ENCODE measurements at regions not wholly inside any gene's neighbourhood (a gene's known extent, or its start where the extent isn't known, plus 50 kb on each side); places are given as distances from the start of the nearest gene placed in this dataset.
A peak's percentile ranks its signal among the peaks of the same experiment; 100 is the strongest.

DNA sequence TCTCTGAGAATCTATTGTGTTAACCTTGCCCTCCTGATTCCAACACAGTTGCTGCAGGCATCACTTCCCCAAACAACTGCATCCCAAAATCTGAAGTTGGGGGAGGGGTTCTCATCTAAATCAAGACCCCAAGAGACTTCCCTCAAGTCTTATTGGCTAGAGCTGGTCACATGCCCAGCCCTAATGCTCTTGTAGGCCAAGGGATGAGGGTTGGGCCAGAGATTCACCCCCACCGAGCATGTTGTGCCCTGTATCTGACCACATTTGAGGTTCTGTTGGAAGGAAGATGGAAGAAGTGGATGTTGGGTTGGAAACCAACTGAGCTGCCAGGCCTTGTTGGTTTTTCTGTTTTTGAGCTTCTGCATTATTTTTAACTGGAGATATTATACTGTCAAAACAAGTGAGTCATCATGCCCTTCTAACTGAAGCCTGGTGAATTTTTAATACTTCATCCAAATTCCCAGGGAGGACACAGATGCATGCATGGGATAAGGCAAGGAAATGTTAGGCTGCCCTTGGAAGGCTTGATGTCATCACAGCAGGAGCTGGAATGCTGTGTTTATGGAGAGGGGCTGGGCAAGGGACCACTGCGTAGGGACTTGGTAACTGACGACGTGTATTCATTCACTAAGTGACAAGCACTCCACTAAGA lies 68.6 kb upstream of the CACUL1 start:
- TF ChIP-seq GATA2 (IDR thresholded peaks at IDR 0.05; ENCODE audit: low read depth, low read length) (no peak), GATA3 (IDR thresholded peaks at IDR 0.05; ENCODE audit: low read depth, low read length) (no peak)

DNA sequence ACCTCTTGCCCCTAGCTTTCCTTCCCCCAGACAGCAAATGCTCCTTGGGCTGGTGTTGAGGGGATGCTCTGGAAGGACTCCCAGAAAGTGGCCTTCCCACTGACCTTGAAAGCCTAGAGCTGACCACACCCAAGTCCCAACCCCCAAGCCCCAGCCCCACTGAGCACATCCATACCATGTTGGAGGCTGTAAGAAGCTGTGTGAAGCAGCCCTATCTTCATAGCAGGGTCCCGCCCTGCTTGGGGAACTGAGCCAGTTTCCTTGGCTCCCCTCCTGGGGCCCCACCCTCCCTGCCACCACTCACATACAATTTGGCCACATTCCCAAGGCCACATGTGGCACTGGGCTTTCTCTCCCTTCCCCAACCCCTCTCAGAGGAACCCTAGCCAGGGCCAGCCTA lies 72.3 kb upstream of the CACUL1 start:
- TF ChIP-seq GATA2 (IDR thresholded peaks at IDR 0.05; ENCODE audit: low read depth, low read length) (no peak), GATA3 (IDR thresholded peaks at IDR 0.05; ENCODE audit: low read depth, low read length) (no peak)

DNA sequence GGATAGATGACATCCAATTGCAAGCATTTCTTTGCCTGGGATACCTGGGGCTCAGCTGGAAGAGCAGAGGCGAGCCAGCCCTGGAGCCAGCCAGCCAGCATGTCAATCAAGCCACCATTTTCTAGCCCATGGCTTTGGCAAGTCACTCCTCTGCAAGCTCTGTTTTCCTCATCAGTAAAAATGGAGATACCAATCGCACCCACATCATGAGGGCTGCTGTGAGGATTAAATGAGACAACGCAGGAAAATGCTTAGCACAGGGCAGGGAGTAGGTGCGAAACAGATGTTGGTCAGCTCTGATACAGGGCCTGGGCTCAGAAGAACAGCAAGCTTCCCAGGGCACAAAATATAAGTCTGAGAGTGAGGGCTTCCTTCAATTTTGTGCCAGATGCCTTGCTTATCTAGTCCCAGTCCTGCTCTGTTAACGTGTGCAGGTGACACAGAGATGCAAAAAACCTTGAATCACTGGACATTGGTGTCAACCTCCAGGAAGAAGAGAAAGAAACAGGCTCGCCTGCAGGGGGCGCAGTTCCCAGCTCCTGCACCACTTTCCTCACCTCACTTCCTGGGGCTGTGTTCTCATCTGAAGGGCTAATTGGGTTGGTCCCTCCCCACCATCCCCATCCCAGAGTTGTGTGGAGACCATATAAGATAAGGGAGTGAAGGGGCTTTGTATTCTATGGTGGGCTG lies 72.8 kb upstream of the CACUL1 start:
- TF ChIP-seq GATA2 (IDR thresholded peaks at IDR 0.05; ENCODE audit: low read depth, low read length) (no peak), GATA3 (IDR thresholded peaks at IDR 0.05; ENCODE audit: low read depth, low read length) (no peak)

DNA sequence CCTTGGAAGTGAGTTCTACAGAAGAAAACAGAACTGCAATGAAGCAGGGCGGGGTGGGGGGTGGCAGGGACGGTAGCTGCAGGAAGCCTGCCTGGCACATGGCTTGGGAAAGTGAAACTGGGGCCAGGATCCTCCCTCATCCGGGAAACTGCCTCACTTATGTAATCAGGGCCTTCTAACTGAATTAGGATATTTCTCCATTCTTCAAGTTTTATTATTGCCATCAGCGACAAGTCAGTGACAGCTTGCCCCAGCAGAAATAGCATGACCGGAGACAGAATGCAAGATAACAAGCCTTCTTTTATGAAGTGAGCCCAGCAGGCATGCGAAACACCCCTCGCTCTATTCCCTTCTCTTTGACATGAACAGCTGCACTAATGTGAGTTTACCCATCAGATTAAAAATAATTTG lies 77.5 kb upstream of the CACUL1 start:
- TF ChIP-seq GATA3 (IDR thresholded peaks at IDR 0.05; ENCODE audit: low read depth, low read length) (peak; percentile 65; the same call in 1 of the 2 replicates), GATA2 (IDR thresholded peaks at IDR 0.05; ENCODE audit: low read depth, low read length) (peak; percentile 92)

DNA sequence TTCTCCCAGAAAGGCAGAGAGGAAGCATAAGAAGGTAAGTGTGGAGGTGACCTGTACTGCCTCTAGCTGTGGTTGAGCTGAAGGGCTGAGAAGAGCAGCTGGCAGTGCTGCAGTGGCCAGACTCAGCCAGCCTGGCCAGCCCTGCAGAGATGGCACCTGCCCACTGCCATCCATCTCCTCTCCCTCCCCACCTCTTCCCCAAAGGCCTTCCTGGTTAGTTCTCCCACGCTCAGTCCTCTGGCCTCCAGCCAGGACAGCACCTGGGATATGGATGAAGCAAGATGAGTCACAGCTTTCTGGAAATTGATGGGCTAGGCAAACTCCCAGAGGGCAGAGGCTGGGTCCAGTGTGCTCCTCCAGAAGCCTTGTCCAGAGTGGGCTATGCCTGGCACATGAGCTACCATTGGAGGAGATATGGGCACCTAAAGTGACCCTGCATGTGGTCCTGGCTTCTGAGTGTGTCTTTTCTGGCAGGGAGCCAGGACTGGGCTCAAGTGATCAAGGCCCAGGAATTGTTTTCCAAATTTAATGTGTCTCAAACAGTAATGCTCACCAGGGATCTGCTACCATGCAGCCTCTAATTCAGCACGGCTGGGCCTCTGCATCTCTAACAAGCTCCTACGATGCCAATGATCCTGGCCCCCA lies 81.0 kb upstream of the CACUL1 start:
- TF ChIP-seq GATA3 (IDR thresholded peaks at IDR 0.05; ENCODE audit: low read depth, low read length) (no peak), GATA2 (IDR thresholded peaks at IDR 0.05; ENCODE audit: low read depth, low read length) (no peak)

DNA sequence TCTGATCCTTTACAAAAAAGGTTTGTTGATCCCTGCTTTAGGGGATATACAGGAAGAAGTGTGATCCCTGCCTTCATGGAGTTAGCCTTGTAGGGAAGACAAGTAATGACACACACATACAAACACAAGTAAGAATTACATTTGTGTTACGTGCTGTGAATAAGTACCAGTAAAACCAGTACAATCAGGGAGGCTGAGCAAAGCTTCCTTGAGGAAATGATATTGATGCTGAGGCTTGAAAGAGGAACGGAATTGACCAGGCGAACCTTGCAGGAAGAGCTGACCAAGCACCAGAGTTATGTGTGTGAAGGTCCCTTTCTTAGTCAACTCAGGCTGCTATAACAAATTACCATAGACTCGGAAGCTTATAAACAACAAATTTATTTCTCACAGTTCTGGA lies 83.6 kb upstream of the CACUL1 start:
- no peak for TF ChIP-seq GATA3 (IDR thresholded peaks at IDR 0.05; ENCODE audit: low read depth, low read length)
- no peak for TF ChIP-seq GATA2 (IDR thresholded peaks at IDR 0.05; ENCODE audit: low read depth, low read length)

DNA sequence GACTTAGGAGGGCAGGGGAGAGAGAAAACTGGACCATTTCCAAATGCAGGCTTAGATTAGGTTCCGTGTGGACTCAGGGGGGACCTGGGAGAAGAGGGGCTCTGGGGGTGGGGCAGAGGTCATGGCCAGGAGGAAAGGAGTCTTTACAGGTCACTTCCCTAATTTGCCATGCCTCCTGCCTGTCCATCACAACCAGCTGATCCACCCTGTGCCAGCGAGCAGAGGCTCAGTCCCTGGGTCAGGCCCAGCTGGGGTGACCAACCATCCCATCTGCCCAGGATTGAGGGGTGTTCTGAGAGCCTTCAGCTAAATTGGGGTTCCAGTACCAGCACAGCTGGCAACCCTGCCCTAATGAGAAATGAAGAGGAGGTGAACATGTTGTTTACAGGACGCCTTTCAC lies 84.6 kb upstream of the CACUL1 start:
- TF ChIP-seq GATA3 (IDR thresholded peaks at IDR 0.05; ENCODE audit: low read depth, low read length) (no peak), GATA2 (IDR thresholded peaks at IDR 0.05; ENCODE audit: low read depth, low read length) (no peak)

DNA sequence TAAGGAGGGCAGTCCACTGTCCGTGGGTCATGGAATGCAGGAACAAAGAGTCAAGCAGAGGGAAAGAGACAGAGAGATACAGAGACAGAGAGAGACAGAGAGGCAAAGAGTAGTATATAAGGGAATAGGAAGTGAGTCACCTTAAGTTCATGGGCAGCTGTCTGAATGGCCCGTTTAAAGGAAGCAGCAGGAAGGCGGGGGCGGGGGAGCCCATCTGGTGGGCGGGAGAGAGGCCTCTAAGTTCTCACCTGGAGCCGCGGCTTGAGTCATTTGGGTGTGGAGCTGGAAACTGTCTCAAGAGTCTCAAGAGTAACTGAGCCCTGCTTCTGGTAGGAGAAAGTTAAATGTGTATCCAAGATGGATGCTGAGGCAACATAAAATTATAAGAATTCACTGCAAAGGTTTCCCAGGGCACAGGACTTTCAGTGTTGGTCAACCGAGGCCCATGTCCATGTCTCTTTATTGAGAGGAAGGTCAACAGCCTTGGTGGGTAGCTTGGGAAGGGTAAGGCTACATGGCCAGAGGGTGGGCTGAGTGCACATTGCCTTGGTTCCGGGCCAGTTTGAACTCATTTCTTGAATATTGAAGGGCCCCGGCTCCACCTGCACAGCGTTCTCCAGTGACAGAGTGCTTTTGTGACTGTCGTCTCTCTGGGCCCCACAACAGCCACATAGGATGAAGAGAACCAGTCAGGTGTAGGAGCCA lies 85.5 kb upstream of the CACUL1 start:
- TF ChIP-seq GATA3 (IDR thresholded peaks at IDR 0.05; ENCODE audit: low read depth, low read length) (no peak), GATA2 (IDR thresholded peaks at IDR 0.05; ENCODE audit: low read depth, low read length) (no peak)

DNA sequence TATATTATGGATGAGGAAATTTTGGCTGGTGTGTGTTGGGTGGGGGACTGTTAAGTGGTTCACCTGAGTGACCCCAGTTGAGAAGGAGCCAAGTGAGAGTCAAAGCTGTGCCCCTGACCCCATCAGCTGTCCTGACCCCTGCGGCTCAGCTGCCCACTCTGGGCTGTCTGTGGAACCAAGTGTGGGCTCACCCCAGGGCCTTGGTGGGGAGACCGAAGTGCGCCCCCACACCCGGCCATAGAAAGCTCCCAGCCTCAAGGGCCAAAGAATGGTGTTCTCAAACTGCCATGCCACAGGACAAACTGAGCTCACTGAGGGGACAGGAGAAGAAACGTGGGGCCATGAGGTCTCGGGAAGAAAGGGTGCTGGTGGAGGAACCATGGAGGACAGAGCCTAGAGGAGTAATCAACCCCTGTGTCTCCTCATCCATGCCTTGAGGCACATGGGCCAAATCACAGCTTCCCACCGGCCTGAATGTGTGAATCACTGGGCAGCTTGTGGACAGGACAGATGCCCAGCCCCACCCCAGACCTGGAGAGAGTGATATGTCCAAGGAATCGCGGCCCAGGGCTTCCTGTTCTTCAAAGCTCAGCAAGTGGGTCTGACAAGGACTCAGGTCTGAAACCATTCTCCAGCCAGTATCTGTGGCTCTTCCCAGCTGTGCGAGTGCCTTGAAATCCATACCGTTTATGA lies 86.2 kb upstream of the CACUL1 start:
- no peak for TF ChIP-seq GATA2 (IDR thresholded peaks at IDR 0.05; ENCODE audit: low read depth, low read length)
- no peak for TF ChIP-seq GATA3 (IDR thresholded peaks at IDR 0.05; ENCODE audit: low read depth, low read length)

DNA sequence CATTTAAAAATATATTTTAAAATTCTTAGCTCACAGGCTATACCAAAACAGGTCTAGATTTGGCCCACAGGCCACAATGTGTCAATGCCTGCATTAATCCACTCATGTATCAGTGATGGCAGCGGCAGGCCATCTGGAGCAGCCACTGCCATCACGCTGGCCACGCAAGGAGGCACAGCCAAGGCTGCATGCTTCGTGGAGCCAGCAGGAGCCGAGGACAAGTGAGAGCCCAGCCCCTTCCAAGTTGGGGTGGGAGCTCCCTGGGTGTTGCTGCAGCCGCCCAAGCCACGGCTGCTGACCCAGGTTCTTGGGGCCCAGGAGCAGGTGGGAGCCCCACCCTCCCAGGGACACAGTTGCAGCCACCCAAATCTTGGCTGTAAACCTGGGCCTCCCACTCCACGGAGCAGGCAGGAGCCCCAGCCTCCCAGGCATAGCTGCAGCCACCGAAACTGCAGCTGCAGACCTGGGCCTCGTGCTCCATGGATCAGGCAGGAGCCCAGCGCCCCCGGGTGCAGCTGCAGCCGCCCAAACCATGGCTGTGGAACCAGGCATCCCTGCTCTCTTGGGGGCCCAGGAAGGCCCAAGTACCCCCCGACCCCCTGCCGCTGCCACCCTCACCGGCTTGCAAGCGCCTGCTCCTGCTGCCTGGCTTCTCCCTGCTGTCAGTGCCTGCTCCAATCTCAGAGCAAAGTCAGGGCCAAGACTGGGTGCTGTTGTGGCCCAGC lies 87.3 kb upstream of the CACUL1 start:
- TF ChIP-seq GATA2 (IDR thresholded peaks at IDR 0.05; ENCODE audit: low read depth, low read length) (no peak), GATA3 (IDR thresholded peaks at IDR 0.05; ENCODE audit: low read depth, low read length) (no peak)

DNA sequence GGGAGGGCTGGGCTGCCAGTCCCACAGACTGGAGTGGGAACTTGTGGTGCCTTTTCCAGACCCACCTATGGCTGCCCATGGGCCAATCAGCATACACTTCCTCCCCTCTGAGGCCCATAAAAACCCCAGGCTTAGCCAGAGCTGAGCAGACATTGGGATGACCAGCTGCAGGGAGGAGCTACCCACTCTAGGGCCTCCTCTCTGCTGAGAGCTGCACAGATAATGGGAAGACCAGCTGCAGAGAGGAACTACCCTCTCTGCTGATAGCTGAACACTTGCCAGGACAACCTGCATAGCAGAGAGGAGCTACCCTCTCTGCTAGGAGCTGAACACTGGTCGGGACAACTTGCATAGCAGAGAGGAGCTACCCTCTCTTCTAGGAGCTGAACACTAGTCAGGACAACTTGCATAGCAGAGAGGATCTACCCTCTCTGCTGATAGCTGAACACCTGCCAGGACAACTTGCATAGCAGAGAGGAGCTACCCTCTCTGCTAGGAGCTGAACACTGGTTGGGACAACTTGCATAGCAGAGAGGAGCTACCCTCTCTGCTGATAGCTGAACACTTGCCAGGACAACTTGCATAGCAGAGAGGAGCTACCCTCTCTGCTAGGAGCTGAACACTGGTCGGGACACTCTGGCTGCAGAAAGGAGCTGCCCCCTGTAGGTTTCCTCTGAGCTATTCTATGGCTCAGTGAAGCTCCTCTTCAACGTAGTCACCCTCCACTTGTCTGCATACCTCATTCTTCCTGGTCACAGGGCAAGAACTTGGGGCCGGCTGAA lies 88.3 kb upstream of the CACUL1 start:
- TF ChIP-seq GATA3 (IDR thresholded peaks at IDR 0.05; ENCODE audit: low read depth, low read length) (no peak), GATA2 (IDR thresholded peaks at IDR 0.05; ENCODE audit: low read depth, low read length) (no peak)

DNA sequence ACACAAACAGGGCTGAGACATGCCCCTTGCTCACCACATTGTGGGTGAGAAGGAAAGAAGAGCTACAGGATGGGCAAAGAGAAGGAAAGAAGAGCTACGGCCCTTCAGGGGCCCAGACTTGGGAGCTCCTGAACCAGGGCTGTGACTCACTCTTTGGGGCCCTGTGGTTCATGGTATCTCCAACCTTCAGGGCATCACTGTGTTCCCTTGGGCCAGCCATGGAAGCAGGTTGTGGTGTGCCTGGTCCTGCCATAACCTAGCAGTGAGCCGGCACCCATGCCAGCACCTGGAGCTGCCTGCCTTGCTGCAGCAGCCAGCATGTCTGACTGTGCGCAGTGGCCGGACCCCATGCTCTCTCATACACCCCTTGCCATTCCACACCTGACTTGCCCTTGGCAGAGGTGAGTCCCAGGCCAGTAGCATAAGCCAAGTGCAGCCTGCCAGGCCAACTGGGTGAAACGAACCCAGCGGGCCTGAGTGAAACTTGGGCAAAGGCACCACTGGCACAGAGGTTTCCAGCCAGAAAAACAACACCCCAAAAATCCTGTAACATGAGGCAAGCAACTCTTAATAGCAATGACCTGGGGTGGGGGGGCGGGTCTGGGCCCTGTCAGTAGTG lies 89.0 kb upstream of the CACUL1 start:
- no peak for TF ChIP-seq GATA3 (IDR thresholded peaks at IDR 0.05; ENCODE audit: low read depth, low read length)
- no peak for TF ChIP-seq GATA2 (IDR thresholded peaks at IDR 0.05; ENCODE audit: low read depth, low read length)

Data from SH-SY5Y (cell line).